Trophoblast cell (in vitro differentiated cells and primary cell): ENCODE measurements at regions not wholly inside any gene's neighbourhood (a gene's known extent, or its start where the extent isn't known, plus 50 kb on each side); places are given as distances from the start of the nearest gene placed in this dataset.

Experiments
- DNase-seq, 2 donors: peaks; one replicate each; pipeline ENCODE4 v3.0.0-alpha.2; 2016
- H2AFZ ChIP-seq: 2 replicates; pipeline ENCODE4 v1.6.1; 2013; ENCODE audit warnings: low read length, moderate library complexity, mild to moderate bottlenecking; ENCODE audit not compliant: insufficient read depth, poor library complexity
- H2AK5ac ChIP-seq: 2 replicates; pipeline ENCODE4 v1.6.1; 2013; ENCODE audit warnings: mild to moderate bottlenecking, low read length
- H2BK120ac ChIP-seq: 2 replicates; pipeline ENCODE4 v1.6.1; 2013; ENCODE audit warnings: low read length, mild to moderate bottlenecking, moderate library complexity; ENCODE audit not compliant: insufficient read depth, poor library complexity
- H2BK12ac ChIP-seq: 2 replicates; pipeline ENCODE4 v1.6.1; 2013; ENCODE audit warnings: mild to moderate bottlenecking, low read length, moderate library complexity
- H2BK5ac ChIP-seq: 2 replicates; pipeline ENCODE4 v1.6.1; 2013; ENCODE audit warnings: low read length, low read depth, moderate library complexity, mild to moderate bottlenecking; ENCODE audit not compliant: poor library complexity
- H3K14ac ChIP-seq: 2 replicates; pipeline ENCODE4 v1.6.1; 2013; ENCODE audit warnings: mild to moderate bottlenecking, low read length
- H3K18ac ChIP-seq: 2 replicates; pipeline ENCODE4 v1.6.1; 2013; ENCODE audit warnings: mild to moderate bottlenecking, low read length
- H3K23ac ChIP-seq: 2 replicates; pipeline ENCODE4 v1.6.1; 2013; ENCODE audit warnings: low read length
- H3K27ac ChIP-seq: 2 replicates; pipeline ENCODE4 v1.5.1; 2013; ENCODE audit warnings: low read depth, mild to moderate bottlenecking, inconsistent platforms, low read length, moderate library complexity
- H3K27me3 ChIP-seq: 2 replicates; pipeline ENCODE4 v1.6.1; 2013; ENCODE audit warnings: inconsistent platforms, mild to moderate bottlenecking, low read length, moderate library complexity; ENCODE audit not compliant: insufficient read depth
- H3K36me3 ChIP-seq, 2 experiments: 1 replicate in 1 of 2; 2 replicates in 1 of 2; pipeline ENCODE4 v1.6.1; 2013; ENCODE audit warnings: low read length in 2 of 2, mild to moderate bottlenecking in 2 of 2, moderate library complexity in 1 of 2; ENCODE audit not compliant: insufficient read depth in 2 of 2, control insufficient read depth in 1 of 2
- H3K4ac ChIP-seq: 2 replicates; pipeline ENCODE4 v1.6.1; 2013; ENCODE audit warnings: low read depth, mild to moderate bottlenecking, low read length, moderate library complexity
- H3K4me1 ChIP-seq, 2 experiments: 1 replicate in 1 of 2; 2 replicates in 1 of 2; pipeline ENCODE4 v1.6.1; 2013; ENCODE audit warnings: low read length in 2 of 2, mild to moderate bottlenecking in 2 of 2, moderate library complexity in 1 of 2; ENCODE audit not compliant: insufficient read depth in 2 of 2, control insufficient read depth in 1 of 2
- H3K4me2 ChIP-seq: 2 replicates; pipeline ENCODE4 v1.6.1; 2013; ENCODE audit warnings: inconsistent platforms, mild to moderate bottlenecking, low read length, moderate library complexity
- H3K4me3 ChIP-seq: 2 replicates; pipeline ENCODE4 v1.5.1; 2013; ENCODE audit warnings: mild to moderate bottlenecking, low read depth, low read length, inconsistent platforms
- H3K79me1 ChIP-seq: one replicate; pipeline ENCODE4 v1.6.1; 2013; ENCODE audit warnings: low read length
- H3K79me2 ChIP-seq: 2 replicates; pipeline ENCODE4 v1.6.1; 2013; ENCODE audit warnings: low read length, mild to moderate bottlenecking; ENCODE audit not compliant: control insufficient read depth, insufficient read depth, poor library complexity
- H3K9ac ChIP-seq: 2 replicates; pipeline ENCODE4 v1.6.1; 2013; ENCODE audit warnings: mild to moderate bottlenecking, low read length
- H3K9me3 ChIP-seq: 2 replicates; pipeline ENCODE4 v1.6.1; 2013; ENCODE audit warnings: low read depth, mild to moderate bottlenecking, control low read depth, inconsistent platforms, low read length; ENCODE audit not compliant: insufficient read depth
- H4K12ac ChIP-seq: 2 replicates; pipeline ENCODE4 v1.6.1; 2013; ENCODE audit warnings: low read depth, mild to moderate bottlenecking, low read length, moderate library complexity
- H4K8ac ChIP-seq: 2 replicates; pipeline ENCODE4 v1.6.1; 2013; ENCODE audit warnings: low read depth, mild to moderate bottlenecking, low read length, moderate library complexity
- H4K91ac ChIP-seq: one replicate; pipeline ENCODE4 v1.6.1; 2013; ENCODE audit warnings: low read depth, mild to moderate bottlenecking, low read length, moderate library complexity
- WGBS: extraction: QIAGEN DNeasy Blood & Tissue Kit; methylation state at CpG from one replicate; pipeline ENCODE4 v1.1.7; 2013; ENCODE audit warnings: missing lambda C conversion rate; ENCODE audit not compliant: insufficient read length, insufficient coverage; ENCODE audit errors: extremely low coverage; 5-methylcytosine and 5-hydroxymethylcytosine counted together

GRCh38 chr4:177005674-177006230 is 213.0 kb upstream of the VEGFC start:
- no peaks in the 10 kb centered on the region for H3K27me3 ChIP-seq
- H3K79me2 ChIP-seq, result no peaks in the 10 kb centered on the region
- H4K8ac ChIP-seq, result no peak overlapping the region
- DNase-seq, result no peak
- H3K4ac ChIP-seq, result no peak overlapping the region
- H3K18ac ChIP-seq, result no peak overlapping the region
- H3K36me3 ChIP-seq, result no peaks in the 10 kb centered on the region
- no peaks in the 10 kb centered on the region for H3K79me1 ChIP-seq
- no CpG with 5 or more reads among the region's 3 CpGs for WGBS
- H3K4me2 ChIP-seq, result no peak overlapping the region
- no peak overlapping the region for H3K14ac ChIP-seq
- no peaks in the 10 kb centered on the region for H3K9me3 ChIP-seq
- no peak overlapping the region for H2AFZ ChIP-seq
- H3K4me1 ChIP-seq, result no peaks in the 10 kb centered on the region
- no peak overlapping the region for H2BK5ac ChIP-seq
- no peak overlapping the region for H3K27ac ChIP-seq
- no peak overlapping the region for H2AK5ac ChIP-seq
- no peak overlapping the region for H3K4me3 ChIP-seq
- H2BK12ac ChIP-seq, result no peak overlapping the region
- no peak overlapping the region for H2BK120ac ChIP-seq
- no peak overlapping the region for H3K23ac ChIP-seq
- no peak overlapping the region for H4K12ac ChIP-seq
- no peak overlapping the region for H3K9ac ChIP-seq
- no peak overlapping the region for H4K91ac ChIP-seq

DNA sequence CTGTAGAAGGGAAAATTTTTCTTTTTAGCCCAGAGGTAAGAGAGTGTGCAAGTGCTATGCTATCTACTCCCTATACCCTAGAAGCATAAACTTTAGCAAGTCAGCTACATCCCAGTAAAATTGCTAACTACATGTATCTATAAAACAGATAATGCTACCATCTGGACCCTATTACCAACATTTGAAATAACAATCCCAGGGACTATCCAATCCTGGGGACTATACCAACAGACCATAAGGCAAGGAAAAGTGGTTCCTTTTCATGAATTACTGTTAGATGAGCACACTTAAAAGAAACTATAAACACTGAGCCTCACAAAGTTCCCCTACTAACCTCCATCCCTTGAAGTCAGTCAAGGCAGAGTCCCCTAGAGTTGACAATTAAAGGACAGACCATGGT is 213.6 kb upstream of the VEGFC start:
- Histone ChIP-seq H3K9ac (no peak overlapping the region), H2BK120ac (no peak overlapping the region), H3K27me3 (no peaks in the 10 kb centered on the region), H3K4me2 (no peak overlapping the region), H4K91ac (no peak overlapping the region), H3K14ac (no peak overlapping the region), H3K27ac (no peak overlapping the region), H3K9me3 (no peaks in the 10 kb centered on the region), H3K4ac (no peak overlapping the region), H3K36me3 (no peaks in the 10 kb centered on the region), H2AFZ (no peak overlapping the region), H3K18ac (no peak overlapping the region), H4K8ac (no peak overlapping the region), H2AK5ac (no peak overlapping the region), H3K23ac (no peak overlapping the region), H2BK12ac (no peak overlapping the region), H3K79me2 (no peaks in the 10 kb centered on the region), H3K79me1 (no peaks in the 10 kb centered on the region), H2BK5ac (no peak overlapping the region), H3K4me3 (no peak overlapping the region), H4K12ac (no peak overlapping the region), H3K4me1 (no peaks in the 10 kb centered on the region)
- no peak for DNase-seq

DNA sequence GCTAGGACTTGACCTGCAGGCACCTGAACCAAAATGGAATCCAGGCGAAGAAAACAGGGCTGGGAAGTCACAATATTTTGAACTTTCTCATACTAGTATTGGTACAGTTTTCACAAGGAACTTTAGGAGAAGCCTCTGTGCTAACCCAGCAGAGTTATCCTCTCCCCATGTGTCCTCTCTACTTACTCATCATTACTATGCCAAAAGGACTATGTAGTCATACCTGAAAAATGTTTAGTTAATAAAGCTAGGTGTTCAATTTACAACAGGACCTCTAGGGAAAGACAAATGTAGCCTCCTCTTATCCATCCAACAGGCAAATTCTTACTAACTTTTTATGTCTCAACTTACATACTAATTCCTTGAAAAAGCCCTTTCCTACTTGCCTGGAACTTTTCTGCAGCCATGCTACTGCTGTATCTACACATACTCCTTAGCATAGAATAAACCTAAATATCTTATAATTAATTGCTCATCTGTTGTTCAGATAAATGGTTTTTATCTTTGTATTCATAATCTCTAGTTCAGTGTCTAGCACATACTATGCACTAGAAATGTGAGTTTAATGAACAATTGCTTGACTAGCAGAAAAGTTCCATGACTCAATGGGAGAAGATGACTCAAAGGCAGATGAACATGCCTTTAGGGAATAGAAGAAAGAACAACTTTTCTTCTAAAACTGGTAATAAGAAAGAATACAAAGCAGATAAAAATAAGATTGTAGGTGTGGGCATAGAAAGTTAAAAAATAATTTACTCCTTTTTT is 215.5 kb upstream of the VEGFC start:
- H2BK5ac ChIP-seq, result no peak overlapping the region
- H3K27ac ChIP-seq, result no peak overlapping the region
- DNase-seq, result no peak
- H3K4ac ChIP-seq, result no peak overlapping the region
- H3K9ac ChIP-seq, result no peak overlapping the region
- no peaks in the 10 kb centered on the region for H3K79me1 ChIP-seq
- no peak overlapping the region for H2AFZ ChIP-seq
- no peaks in the 10 kb centered on the region for H3K9me3 ChIP-seq
- no CpG with 5 or more reads among the region's 1 CpG for WGBS
- no peaks in the 10 kb centered on the region for H3K4me1 ChIP-seq
- H4K12ac ChIP-seq, result no peak overlapping the region
- no peaks in the 10 kb centered on the region for H3K36me3 ChIP-seq
- H2BK120ac ChIP-seq, result no peak overlapping the region
- H3K14ac ChIP-seq, result no peak overlapping the region
- H2BK12ac ChIP-seq, result no peak overlapping the region
- H3K18ac ChIP-seq, result no peak overlapping the region
- no peak overlapping the region for H3K4me2 ChIP-seq
- no peaks in the 10 kb centered on the region for H3K79me2 ChIP-seq
- H3K4me3 ChIP-seq, result no peak overlapping the region
- no peak overlapping the region for H2AK5ac ChIP-seq
- H3K23ac ChIP-seq, result no peak overlapping the region
- H4K91ac ChIP-seq, result no peak overlapping the region
- H4K8ac ChIP-seq, result no peak overlapping the region
- H3K27me3 ChIP-seq, result no peaks in the 10 kb centered on the region

DNA sequence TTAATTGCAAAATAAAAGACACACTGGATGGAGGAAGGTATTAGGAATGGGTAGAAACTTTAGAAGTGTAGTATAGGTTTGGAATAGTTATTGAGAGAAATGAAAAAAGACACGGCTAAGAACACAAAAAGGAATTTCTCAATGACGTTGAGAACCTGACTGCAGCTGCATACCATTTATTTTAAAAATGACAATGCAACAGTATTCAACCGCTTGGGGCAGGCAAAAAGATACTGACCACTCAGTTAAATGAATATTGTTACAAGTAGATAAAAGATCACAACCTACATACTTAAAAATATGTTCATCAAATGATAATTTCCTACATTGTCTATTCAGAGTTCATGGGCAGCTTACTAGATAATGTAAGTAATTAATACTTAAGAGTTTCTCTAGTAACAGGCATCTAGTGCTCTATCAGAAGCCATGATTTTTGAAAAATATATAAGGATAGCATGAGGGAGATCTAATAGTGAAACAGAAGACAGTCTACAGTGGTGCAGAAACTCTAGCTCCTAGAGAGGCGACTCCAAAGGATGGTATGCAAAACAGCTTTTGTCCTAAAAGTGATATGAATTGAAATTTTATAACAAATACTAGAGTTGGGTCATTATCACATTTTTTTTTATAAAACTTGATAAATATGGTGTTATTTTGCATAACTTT is 216.2 kb upstream of the VEGFC start:
- Histone ChIP-seq H2AFZ (no peak overlapping the region), H2BK120ac (no peak overlapping the region), H3K4ac (no peak overlapping the region), H3K23ac (no peak overlapping the region), H3K4me3 (no peak overlapping the region), H4K8ac (no peak overlapping the region), H4K91ac (no peak overlapping the region), H3K4me2 (no peak overlapping the region), H3K9me3 (peaks cover under 1% of the 10 kb centered on the region), H3K18ac (no peak overlapping the region), H3K79me2 (no peaks in the 10 kb centered on the region), H2BK5ac (no peak overlapping the region), H2AK5ac (no peak overlapping the region), H3K4me1 (no peaks in the 10 kb centered on the region), H3K36me3 (no peaks in the 10 kb centered on the region), H3K27me3 (no peaks in the 10 kb centered on the region), H4K12ac (no peak overlapping the region), H3K79me1 (no peaks in the 10 kb centered on the region), H3K14ac (no peak overlapping the region), H3K9ac (no peak overlapping the region), H2BK12ac (no peak overlapping the region), H3K27ac (no peak overlapping the region)
- WGBS, result 100% methylated on average over 1 of the region's 4 CpGs
- DNase-seq, result no peak
